Tibial nerve (tissue), 4 donors: ENCODE measurements at regions not wholly inside any gene's neighbourhood (a gene's known extent, or its start where the extent isn't known, plus 50 kb on each side); places are given as distances from the start of the nearest gene placed in this dataset.

Experiments used
- DNase-seq, 2 donors: peaks; one replicate each; pipeline ENCODE4 v3.0.0-alpha.2; 2019; ENCODE audit warnings: low spot score in 2 of 2
- H3K27ac ChIP-seq, 4 donors: fragments of 200-600 bp; sonication (generic) in 3 of 4; one replicate each; pipeline ENCODE4 v1.5.1; 2017 to 2019; ENCODE audit warnings: mild to moderate bottlenecking in 1 of 4
- H3K27me3 ChIP-seq, 2 donors: fragments of 200-600 bp; sonication (generic) in 1 of 2; one replicate each; pipeline versions ENCODE4 v1.5.1 to v1.6.0; 2017 to 2019
- H3K36me3 ChIP-seq, 3 donors: fragments of 200-600 bp; sonication (generic); one replicate each; pipeline ENCODE4 v1.5.1; 2018 to 2019
- H3K4me1 ChIP-seq, 4 donors: fragments of 200-600 bp; sonication (generic) in 3 of 4; one replicate each; pipeline ENCODE4 v1.5.1; 2017 to 2019
- H3K4me3 ChIP-seq, 4 donors: fragments of 200-600 bp; sonication (generic) in 3 of 4; one replicate each; pipeline ENCODE4 v1.5.1; 2017 to 2019; ENCODE audit warnings: mild to moderate bottlenecking in 1 of 4, moderate library complexity in 1 of 4
- H3K9me3 ChIP-seq, 4 donors: fragments of 200-600 bp; sonication (generic) in 3 of 4; one replicate each; pipeline ENCODE4 v1.5.1; 2017 to 2019
- CTCF ChIP-seq, 5 experiments: fragments of 200-600 bp in 3 of 5; fragments of 450-650 bp in 2 of 5; sonication (generic) in 3 of 5; IDR thresholded peaks; one replicate each; pipeline ENCODE4 v1.5.1; 2016 to 2019; ENCODE audit warnings: antibody characterized with exemption in 5 of 5, mild to moderate bottlenecking in 3 of 5, moderate library complexity in 2 of 5
- EP300 ChIP-seq, 2 donors: sonication (generic); formaldehyde crosslinking; IDR thresholded peaks; one replicate each; pipeline ENCODE4 v1.6.1; 2017; ENCODE audit warnings: antibody characterized with exemption in 2 of 2, mild to moderate bottlenecking in 1 of 2
- POLR2A ChIP-seq, 2 donors: fragments of 450-650 bp; IDR thresholded peaks; one replicate each; pipeline ENCODE4 v1.6.1; 2017; ENCODE audit warnings: antibody characterized with exemption in 2 of 2, mild to moderate bottlenecking in 2 of 2, moderate library complexity in 2 of 2
- WGBS, 2 donors: methylation state at CpG; one replicate each; pipeline ENCODE4 v1.1.5; 2018; 5-methylcytosine and 5-hydroxymethylcytosine counted together

DNA sequence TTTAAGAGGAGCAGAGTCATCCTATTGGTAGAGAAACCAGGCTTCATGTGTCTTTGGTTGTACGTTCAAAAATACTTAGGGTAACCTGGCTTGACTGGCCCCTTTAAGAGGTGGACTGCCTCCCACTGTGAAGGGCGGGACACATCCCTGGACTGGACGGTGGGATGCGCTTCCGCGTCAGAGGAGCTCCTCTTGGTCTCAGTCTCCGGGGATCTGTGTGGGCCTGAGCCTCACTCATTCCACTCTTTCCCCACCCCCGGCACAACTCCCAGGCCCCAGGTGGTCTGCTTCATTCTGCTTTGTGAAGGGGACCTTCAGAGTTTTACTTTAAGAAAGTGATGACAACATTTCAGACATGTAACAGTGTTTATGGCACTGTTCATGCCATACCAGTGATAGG is 601.1 kb downstream of the IRX1 start:
- Histone ChIP-seq H3K36me3 (no peaks in the 10 kb centered on the region), H3K4me3 (no peak overlapping the region), H3K27ac (no peak overlapping the region), H3K9me3 (no peaks in the 10 kb centered on the region), H3K4me1 (no peaks in the 10 kb centered on the region), H3K27me3 (no peaks in the 10 kb centered on the region)
- TF ChIP-seq POLR2A (IDR thresholded peaks at IDR 0.05), result no peak
- DNase-seq, result no peak
- WGBS, 2 donors, result 50 to 52% methylated on average over 8 of the region's 8 CpGs

GRCh38 chr5:4197151-4197550 is 601.5 kb downstream of the IRX1 start:
- no peak for TF ChIP-seq EP300 (IDR thresholded peaks at IDR 0.05)
- no peak for TF ChIP-seq CTCF (IDR thresholded peaks at IDR 0.05)
- TF ChIP-seq POLR2A (IDR thresholded peaks at IDR 0.05), result no peak
- H3K36me3 ChIP-seq, result no peaks in the 10 kb centered on the region
- no peak for DNase-seq
- no peaks in the 10 kb centered on the region for H3K4me1 ChIP-seq
- no peak overlapping the region for H3K4me3 ChIP-seq
- WGBS, 2 donors, result 53 to 64% methylated on average over 5 of the region's 5 CpGs
- no peaks in the 10 kb centered on the region for H3K9me3 ChIP-seq
- H3K27ac ChIP-seq, result no peak overlapping the region
- no peaks in the 10 kb centered on the region for H3K27me3 ChIP-seq

GRCh38 chr5:4198461-4198860 is 602.8 kb downstream of the IRX1 start:
- Histone ChIP-seq H3K27ac (no peak overlapping the region), H3K9me3 (no peaks in the 10 kb centered on the region), H3K4me3 (no peak overlapping the region), H3K27me3 (no peaks in the 10 kb centered on the region), H3K36me3 (no peaks in the 10 kb centered on the region), H3K4me1 (no peaks in the 10 kb centered on the region)
- no peak for TF ChIP-seq CTCF (IDR thresholded peaks at IDR 0.05)
- no peak for TF ChIP-seq EP300 (IDR thresholded peaks at IDR 0.05)
- no peak for TF ChIP-seq POLR2A (IDR thresholded peaks at IDR 0.05)
- 64 to 67% methylated on average over 7 of the region's 7 CpGs for WGBS, 2 donors
- no peak for DNase-seq

- no peak overlapping the region for H3K4me3 ChIP-seq
- no peaks in the 10 kb centered on the region for H3K9me3 ChIP-seq
- no peaks in the 10 kb centered on the region for H3K36me3 ChIP-seq
- DNase-seq, result no peak
- WGBS, 2 donors, result 79 to 83% methylated on average over 19 of the region's 19 CpGs
- H3K4me1 ChIP-seq, result peaks cover 0 to under 1% (median 0%) of the 10 kb centered on the region in 4 donors
- H3K27ac ChIP-seq, result no peak overlapping the region
- TF ChIP-seq POLR2A (IDR thresholded peaks at IDR 0.05) (no peak), CTCF (IDR thresholded peaks at IDR 0.05) (no peak), EP300 (IDR thresholded peaks at IDR 0.05) (no peak)
- H3K27me3 ChIP-seq, result no peaks in the 10 kb centered on the region
Observed at GRCh38 chr5:4199049-4199841, 603.6 kb downstream of the IRX1 start.

DNA sequence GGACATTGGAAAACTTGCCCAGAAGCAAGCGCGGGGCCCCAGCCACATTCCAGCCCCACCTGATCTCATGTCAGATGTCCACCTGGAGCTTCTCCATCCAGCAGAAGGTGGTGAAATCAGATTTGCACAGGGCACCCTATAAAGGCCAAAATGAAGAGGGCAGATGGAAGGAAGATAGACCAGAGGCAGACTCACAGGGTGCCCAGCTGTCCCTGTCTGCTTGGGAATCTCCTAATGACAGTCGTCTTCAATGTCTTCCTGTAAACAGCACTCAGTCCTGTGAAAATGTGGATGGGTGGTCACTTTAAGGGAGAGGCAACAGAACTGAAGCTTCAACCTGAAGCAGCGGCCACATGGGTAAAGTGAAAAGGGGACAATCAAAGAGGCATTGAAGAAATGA is 607.5 kb downstream of the IRX1 start:
- no peak for DNase-seq
- no peaks in the 10 kb centered on the region for H3K9me3 ChIP-seq
- H3K4me1 ChIP-seq, result peaks cover 0 to 13% (median 5%) of the 10 kb centered on the region in 4 donors
- 88 to 89% methylated on average over 4 of the region's 4 CpGs for WGBS, 2 donors
- H3K27ac ChIP-seq, result no peak overlapping the region
- no peaks in the 10 kb centered on the region for H3K36me3 ChIP-seq
- H3K4me3 ChIP-seq, result no peak overlapping the region
- H3K27me3 ChIP-seq, result no peaks in the 10 kb centered on the region
- no peak for TF ChIP-seq EP300 (IDR thresholded peaks at IDR 0.05)
- no peak for TF ChIP-seq POLR2A (IDR thresholded peaks at IDR 0.05)
- no peak for TF ChIP-seq CTCF (IDR thresholded peaks at IDR 0.05)
